ENCODE measurements at regions not wholly inside any gene's neighbourhood (a gene's known extent, or its start where the extent isn't known, plus 50 kb on each side); places are given as distances from the start of the nearest gene placed in this dataset.
A peak's percentile ranks its signal among the peaks of the same experiment; 100 is the strongest.
"Not testable (repeated sequence)": the region's sequence is repeated elsewhere in the genome, so short reads cannot be mapped to it uniquely, and the experiment has no call there.

DNA sequence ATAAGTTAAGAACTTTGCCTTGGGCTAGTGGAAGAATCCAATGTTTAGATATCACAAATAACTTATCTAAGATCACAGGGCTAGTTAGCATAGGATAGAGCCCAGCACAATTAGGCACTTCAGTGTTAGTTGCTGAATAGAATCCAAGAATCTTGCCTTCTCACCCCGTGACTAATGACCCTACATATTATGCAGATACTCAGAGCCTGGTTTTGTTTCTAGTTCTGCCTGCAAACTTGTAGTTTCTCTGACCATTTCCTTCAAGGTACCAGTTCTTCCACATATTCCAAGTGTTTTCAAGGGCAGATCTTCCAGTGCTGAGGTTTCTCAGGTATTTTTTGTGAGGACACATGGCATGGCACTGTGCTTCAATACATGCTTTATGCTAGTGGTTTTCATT lies 239.3 kb downstream of the KCNK2 start:
- Histone ChIP-seq H3K14ac (ENCODE audit: low read length) (no peak overlapping the region), H3K18ac (ENCODE audit: low read length) (no peak overlapping the region), H3K27ac (ENCODE audit: low read depth, low read length) (no peak overlapping the region), H4K12ac (ENCODE audit: low read depth, low read length) (no peak overlapping the region), H3K36me3 (ENCODE audit: control insufficient read depth in 1 of 2, insufficient read depth in 2 of 2, low read length in 2 of 2) (no peaks in the 10 kb centered on the region), H4K8ac (ENCODE audit: low read depth, low read length) (no peak overlapping the region), H3K9me3 (ENCODE audit: insufficient read depth, low read depth, low read length) (peaks cover 6% of the 10 kb centered on the region), H2BK5ac (ENCODE audit: low read depth, low read length, poor library complexity) (no peak overlapping the region), H3K79me1 (ENCODE audit: low read length) (no peaks in the 10 kb centered on the region), H2BK12ac (ENCODE audit: low read length) (no peak overlapping the region), H2BK120ac (ENCODE audit: insufficient read depth, low read length, poor library complexity) (no peak overlapping the region), H3K4me3 (ENCODE audit: low read depth, low read length) (no peak overlapping the region), H3K9ac (ENCODE audit: low read length) (no peak overlapping the region), H4K91ac (ENCODE audit: low read depth, low read length) (no peak overlapping the region), H3K4ac (ENCODE audit: low read depth, low read length) (no peak overlapping the region), H3K79me2 (ENCODE audit: control insufficient read depth, insufficient read depth, low read length, poor library complexity) (no peaks in the 10 kb centered on the region), H3K4me1 (ENCODE audit: control insufficient read depth in 1 of 2, insufficient read depth in 2 of 2, low read length in 2 of 2) (no peaks in the 10 kb centered on the region), H3K27me3 (ENCODE audit: insufficient read depth, low read length) (no peaks in the 10 kb centered on the region), H2AFZ (ENCODE audit: insufficient read depth, low read length, poor library complexity) (no peak overlapping the region), H3K23ac (ENCODE audit: low read length) (no peak overlapping the region), H3K4me2 (ENCODE audit: low read length) (no peak overlapping the region), H2AK5ac (ENCODE audit: low read length) (no peak overlapping the region)
- peak; percentile 53 to 85 for DNase-seq
- WGBS (ENCODE audit: extremely low coverage, insufficient coverage, insufficient read length) = no CpG with 5 or more reads among the region's 1 CpG

DNA sequence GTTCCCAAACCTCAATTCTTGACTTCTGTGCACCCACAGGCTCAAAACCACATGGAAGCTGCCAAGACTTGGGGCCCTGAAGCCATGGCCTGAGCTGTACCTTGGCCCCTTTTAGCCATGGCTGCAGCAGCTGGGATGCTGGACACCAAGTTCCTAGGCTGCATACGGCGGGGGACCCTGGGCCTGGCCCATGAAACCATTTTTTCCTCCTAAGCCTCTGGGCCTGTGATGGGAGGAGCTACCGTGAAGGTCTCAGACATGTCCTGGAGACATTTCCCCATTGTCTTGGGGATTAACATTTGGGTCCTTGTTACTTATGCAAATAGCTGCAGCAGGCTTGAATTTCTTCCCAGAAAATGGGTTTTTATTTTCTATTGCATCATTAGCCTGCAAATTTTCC lies 241.5 kb downstream of the KCNK2 start:
- not testable (repeated sequence) for H3K23ac ChIP-seq (ENCODE audit: low read length); H3K18ac ChIP-seq (ENCODE audit: low read length); H3K79me1 ChIP-seq (ENCODE audit: low read length); H3K4me3 ChIP-seq (ENCODE audit: low read depth, low read length); DNase-seq; H2BK120ac ChIP-seq (ENCODE audit: insufficient read depth, low read length, poor library complexity); H3K79me2 ChIP-seq (ENCODE audit: control insufficient read depth, insufficient read depth, low read length, poor library complexity); H3K36me3 ChIP-seq (ENCODE audit: control insufficient read depth in 1 of 2, insufficient read depth in 2 of 2, low read length in 2 of 2); H2AFZ ChIP-seq (ENCODE audit: insufficient read depth, low read length, poor library complexity); H3K9me3 ChIP-seq (ENCODE audit: insufficient read depth, low read depth, low read length); H3K9ac ChIP-seq (ENCODE audit: low read length); H3K14ac ChIP-seq (ENCODE audit: low read length); H3K4me1 ChIP-seq (ENCODE audit: control insufficient read depth in 1 of 2, insufficient read depth in 2 of 2, low read length in 2 of 2); H3K27ac ChIP-seq (ENCODE audit: low read depth, low read length); H3K4me2 ChIP-seq (ENCODE audit: low read length); H4K8ac ChIP-seq (ENCODE audit: low read depth, low read length); H4K12ac ChIP-seq (ENCODE audit: low read depth, low read length); H3K4ac ChIP-seq (ENCODE audit: low read depth, low read length); H4K91ac ChIP-seq (ENCODE audit: low read depth, low read length); H3K27me3 ChIP-seq (ENCODE audit: insufficient read depth, low read length); H2BK12ac ChIP-seq (ENCODE audit: low read length); H2AK5ac ChIP-seq (ENCODE audit: low read length); H2BK5ac ChIP-seq (ENCODE audit: low read depth, low read length, poor library complexity)
- WGBS (ENCODE audit: extremely low coverage, insufficient coverage, insufficient read length) = no CpG with 5 or more reads among the region's 3 CpGs

DNA sequence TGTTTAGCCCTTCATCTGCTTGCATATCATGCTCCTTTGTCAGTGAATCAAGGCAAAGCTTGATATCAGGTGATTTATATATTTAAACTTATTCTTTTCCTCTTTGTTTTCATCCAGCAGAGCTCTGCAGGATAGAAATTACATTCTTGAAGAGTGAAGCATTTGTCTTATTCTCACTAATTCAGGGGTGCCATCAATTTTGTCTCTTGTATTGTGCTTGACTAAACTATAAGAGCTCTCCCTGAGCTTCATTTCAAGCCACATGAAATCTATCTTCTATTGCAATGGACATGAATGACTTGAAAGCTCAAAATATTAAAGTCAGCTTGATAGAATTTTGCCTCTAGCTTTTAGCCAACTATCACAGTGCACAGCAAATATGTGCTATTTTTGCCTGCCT lies 236.7 kb upstream of the KCTD3 start:
- Histone ChIP-seq H3K9ac (ENCODE audit: low read length) (no peak overlapping the region), H4K91ac (ENCODE audit: low read depth, low read length) (no peak overlapping the region), H3K4me2 (ENCODE audit: low read length) (no peak overlapping the region), H3K79me1 (ENCODE audit: low read length) (no peaks in the 10 kb centered on the region), H3K23ac (ENCODE audit: low read length) (no peak overlapping the region), H4K12ac (ENCODE audit: low read depth, low read length) (no peak overlapping the region), H2AK5ac (ENCODE audit: low read length) (no peak overlapping the region), H2BK120ac (ENCODE audit: insufficient read depth, low read length, poor library complexity) (no peak overlapping the region), H3K79me2 (ENCODE audit: control insufficient read depth, insufficient read depth, low read length, poor library complexity) (no peaks in the 10 kb centered on the region), H3K18ac (ENCODE audit: low read length) (no peak overlapping the region), H3K14ac (ENCODE audit: low read length) (no peak overlapping the region), H3K27me3 (ENCODE audit: insufficient read depth, low read length) (no peaks in the 10 kb centered on the region), H3K27ac (ENCODE audit: low read depth, low read length) (no peak overlapping the region), H4K8ac (ENCODE audit: low read depth, low read length) (no peak overlapping the region), H3K4me1 (ENCODE audit: control insufficient read depth in 1 of 2, insufficient read depth in 2 of 2, low read length in 2 of 2) (no peaks in the 10 kb centered on the region), H3K4me3 (ENCODE audit: low read depth, low read length) (no peak overlapping the region), H2AFZ (ENCODE audit: insufficient read depth, low read length, poor library complexity) (no peak overlapping the region), H2BK5ac (ENCODE audit: low read depth, low read length, poor library complexity) (no peak overlapping the region), H3K4ac (ENCODE audit: low read depth, low read length) (no peak overlapping the region), H3K9me3 (ENCODE audit: insufficient read depth, low read depth, low read length) (peaks cover 2% of the 10 kb centered on the region), H2BK12ac (ENCODE audit: low read length) (no peak overlapping the region), H3K36me3 (ENCODE audit: control insufficient read depth in 1 of 2, insufficient read depth in 2 of 2, low read length in 2 of 2) (no peaks in the 10 kb centered on the region)
- no peak for DNase-seq

DNA sequence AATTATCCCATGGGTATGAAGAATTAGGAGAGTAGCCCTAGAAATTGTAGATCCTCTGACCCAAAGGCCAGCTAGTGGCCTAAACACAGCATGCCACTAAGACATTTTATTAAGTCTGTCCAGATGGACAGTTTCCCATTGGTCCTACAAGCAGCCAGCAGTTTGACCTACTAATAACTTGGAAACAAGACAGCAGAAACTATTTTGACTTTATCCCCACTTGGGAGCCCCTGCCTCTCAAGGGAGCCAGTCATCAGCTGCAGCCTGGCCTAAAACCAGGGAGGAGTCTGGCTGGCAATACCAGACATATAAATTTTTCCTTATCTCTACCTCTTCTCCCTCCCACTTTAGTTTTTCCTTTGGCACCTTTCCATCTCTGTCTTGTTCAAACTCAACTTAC lies 222.6 kb upstream of the KCTD3 start:
- H3K36me3 ChIP-seq (ENCODE audit: control insufficient read depth in 1 of 2, insufficient read depth in 2 of 2, low read length in 2 of 2) = no peaks in the 10 kb centered on the region
- no peaks in the 10 kb centered on the region for H3K9me3 ChIP-seq (ENCODE audit: insufficient read depth, low read depth, low read length)
- no peak overlapping the region for H2BK120ac ChIP-seq (ENCODE audit: insufficient read depth, low read length, poor library complexity)
- no peak overlapping the region for H3K23ac ChIP-seq (ENCODE audit: low read length)
- H2AK5ac ChIP-seq (ENCODE audit: low read length) = no peak overlapping the region
- no peak overlapping the region for H2BK12ac ChIP-seq (ENCODE audit: low read length)
- no peak overlapping the region for H3K27ac ChIP-seq (ENCODE audit: low read depth, low read length)
- no peak overlapping the region for H3K4ac ChIP-seq (ENCODE audit: low read depth, low read length)
- no peaks in the 10 kb centered on the region for H3K79me1 ChIP-seq (ENCODE audit: low read length)
- no peak overlapping the region for H4K12ac ChIP-seq (ENCODE audit: low read depth, low read length)
- H4K91ac ChIP-seq (ENCODE audit: low read depth, low read length) = no peak overlapping the region
- no peak overlapping the region for H4K8ac ChIP-seq (ENCODE audit: low read depth, low read length)
- H3K9ac ChIP-seq (ENCODE audit: low read length) = no peak overlapping the region
- no peak overlapping the region for H3K18ac ChIP-seq (ENCODE audit: low read length)
- no peak overlapping the region for H3K14ac ChIP-seq (ENCODE audit: low read length)
- H3K4me3 ChIP-seq (ENCODE audit: low read depth, low read length) = no peak overlapping the region
- H3K4me1 ChIP-seq (ENCODE audit: control insufficient read depth in 1 of 2, insufficient read depth in 2 of 2, low read length in 2 of 2) = no peaks in the 10 kb centered on the region
- no peak overlapping the region for H3K4me2 ChIP-seq (ENCODE audit: low read length)
- no peak for DNase-seq
- no peak overlapping the region for H2AFZ ChIP-seq (ENCODE audit: insufficient read depth, low read length, poor library complexity)
- no peak overlapping the region for H2BK5ac ChIP-seq (ENCODE audit: low read depth, low read length, poor library complexity)
- H3K27me3 ChIP-seq (ENCODE audit: insufficient read depth, low read length) = no peaks in the 10 kb centered on the region
- no peaks in the 10 kb centered on the region for H3K79me2 ChIP-seq (ENCODE audit: control insufficient read depth, insufficient read depth, low read length, poor library complexity)

DNA sequence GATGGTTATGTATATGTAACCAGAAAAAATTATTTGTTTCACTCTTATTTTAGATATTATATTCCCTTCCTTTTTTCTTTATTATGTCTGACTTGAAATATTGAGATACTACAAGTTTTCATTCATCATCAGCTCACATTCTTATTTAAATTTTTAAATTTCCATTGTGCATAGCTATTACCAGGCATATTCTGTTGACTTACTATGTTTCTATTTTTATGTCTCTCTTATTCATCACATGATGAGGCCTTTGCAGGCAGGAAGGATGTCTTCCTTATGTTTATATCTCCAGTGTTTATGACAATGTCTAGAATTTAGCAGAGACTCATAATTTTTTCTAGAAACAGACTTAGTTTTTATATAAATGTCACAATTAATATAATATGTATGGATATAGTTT lies 221.9 kb upstream of the KCTD3 start:
- H3K4me3 ChIP-seq (ENCODE audit: low read depth, low read length) = no peak overlapping the region
- no peaks in the 10 kb centered on the region for H3K79me2 ChIP-seq (ENCODE audit: control insufficient read depth, insufficient read depth, low read length, poor library complexity)
- no peaks in the 10 kb centered on the region for H3K9me3 ChIP-seq (ENCODE audit: insufficient read depth, low read depth, low read length)
- H2AK5ac ChIP-seq (ENCODE audit: low read length) = no peak overlapping the region
- no peak overlapping the region for H3K4me2 ChIP-seq (ENCODE audit: low read length)
- H3K9ac ChIP-seq (ENCODE audit: low read length) = no peak overlapping the region
- H3K14ac ChIP-seq (ENCODE audit: low read length) = no peak overlapping the region
- no peak overlapping the region for H4K8ac ChIP-seq (ENCODE audit: low read depth, low read length)
- H4K91ac ChIP-seq (ENCODE audit: low read depth, low read length) = no peak overlapping the region
- no peak for DNase-seq
- H3K79me1 ChIP-seq (ENCODE audit: low read length) = no peaks in the 10 kb centered on the region
- H3K4ac ChIP-seq (ENCODE audit: low read depth, low read length) = no peak overlapping the region
- no peak overlapping the region for H2BK120ac ChIP-seq (ENCODE audit: insufficient read depth, low read length, poor library complexity)
- no peak overlapping the region for H2AFZ ChIP-seq (ENCODE audit: insufficient read depth, low read length, poor library complexity)
- no peak overlapping the region for H3K27ac ChIP-seq (ENCODE audit: low read depth, low read length)
- H4K12ac ChIP-seq (ENCODE audit: low read depth, low read length) = no peak overlapping the region
- H3K27me3 ChIP-seq (ENCODE audit: insufficient read depth, low read length) = no peaks in the 10 kb centered on the region
- no peak overlapping the region for H2BK5ac ChIP-seq (ENCODE audit: low read depth, low read length, poor library complexity)
- H3K36me3 ChIP-seq (ENCODE audit: control insufficient read depth in 1 of 2, insufficient read depth in 2 of 2, low read length in 2 of 2) = no peaks in the 10 kb centered on the region
- H3K4me1 ChIP-seq (ENCODE audit: control insufficient read depth in 1 of 2, insufficient read depth in 2 of 2, low read length in 2 of 2) = no peaks in the 10 kb centered on the region
- no peak overlapping the region for H2BK12ac ChIP-seq (ENCODE audit: low read length)
- no peak overlapping the region for H3K18ac ChIP-seq (ENCODE audit: low read length)
- no peak overlapping the region for H3K23ac ChIP-seq (ENCODE audit: low read length)
